ENCODE measurements at regions not wholly inside any gene's neighbourhood (a gene's known extent, or its start where the extent isn't known, plus 50 kb on each side); places are given as distances from the start of the nearest gene placed in this dataset.

DNA sequence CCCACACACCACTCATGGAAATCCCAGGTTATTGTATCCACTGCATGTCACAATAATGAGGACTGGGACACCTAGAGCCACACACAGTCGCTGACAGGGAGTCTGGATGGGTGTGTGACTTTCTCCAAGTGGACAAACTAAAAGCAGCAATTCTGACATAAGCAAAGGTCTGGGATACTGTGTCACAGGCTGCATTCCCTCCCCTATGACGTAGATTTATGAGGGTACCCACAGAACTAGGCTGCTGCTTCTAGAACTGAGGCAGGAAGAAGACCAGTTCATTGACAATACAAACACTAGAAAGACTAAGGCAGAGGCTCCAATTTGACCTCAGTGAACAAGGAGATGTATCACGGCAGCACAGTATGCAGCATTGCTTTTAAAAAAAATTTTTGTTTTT lies 63.6 kb upstream of the TBCA start:
- TF ChIP-seq ISL1 (CRISPR knock-in tag; IDR thresholded peaks at IDR 0.05) (no peak), POU6F1 (CRISPR knock-in tag; IDR thresholded peaks at IDR 0.05; ENCODE audit: borderline replicate concordance, low read depth) (no peak), ZFP3 (CRISPR knock-in tag; IDR thresholded peaks at IDR 0.05) (no peak), TSHZ2 (CRISPR knock-in tag; IDR thresholded peaks at IDR 0.05) (no peak), SNAI2 (CRISPR knock-in tag; IDR thresholded peaks at IDR 0.05) (no peak), ZNF70 (CRISPR knock-in tag; IDR thresholded peaks at IDR 0.05) (no peak), ZC3H10 (CRISPR knock-in tag; IDR thresholded peaks at IDR 0.05) (no peak), ZFP30 (CRISPR knock-in tag; IDR thresholded peaks at IDR 0.05) (no peak), ESRRG (CRISPR knock-in tag; IDR thresholded peaks at IDR 0.05) (no peak)
- ATAC-seq: no peak

DNA sequence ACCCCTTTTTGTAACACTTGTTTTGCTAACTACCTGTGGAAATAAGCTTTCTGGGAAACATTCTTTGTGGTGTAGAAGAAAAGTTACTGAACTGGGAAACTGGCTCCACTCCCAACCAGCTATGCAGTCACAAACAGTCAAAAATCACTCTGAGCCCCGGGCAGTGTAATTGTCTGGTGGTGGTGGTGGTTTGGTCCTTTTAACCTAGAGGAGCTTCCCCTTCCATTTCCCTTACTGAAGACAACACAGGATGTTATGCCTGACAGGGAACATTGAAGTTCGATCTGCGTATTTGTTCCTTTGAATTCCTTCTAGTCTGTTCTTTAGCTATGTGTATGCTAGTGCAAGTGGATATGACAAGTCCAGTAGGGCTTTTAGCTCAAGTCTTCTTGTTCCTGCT lies 56.8 kb upstream of the TBCA start:
- ATAC-seq: no peak
- no peak for TF ChIP-seq CREB5 (CRISPR knock-in tag; IDR thresholded peaks at IDR 0.05; ENCODE audit: low read depth)
- TF ChIP-seq ARNTL (CRISPR knock-in tag; IDR thresholded peaks at IDR 0.05; ENCODE audit: borderline replicate concordance, low read depth): no peak
- no peak for TF ChIP-seq BACH2 (CRISPR knock-in tag; IDR thresholded peaks at IDR 0.05; ENCODE audit: borderline replicate concordance)
- TF ChIP-seq GLIS3 (CRISPR knock-in tag; IDR thresholded peaks at IDR 0.05): no peak

- TF ChIP-seq, protein P1, sequence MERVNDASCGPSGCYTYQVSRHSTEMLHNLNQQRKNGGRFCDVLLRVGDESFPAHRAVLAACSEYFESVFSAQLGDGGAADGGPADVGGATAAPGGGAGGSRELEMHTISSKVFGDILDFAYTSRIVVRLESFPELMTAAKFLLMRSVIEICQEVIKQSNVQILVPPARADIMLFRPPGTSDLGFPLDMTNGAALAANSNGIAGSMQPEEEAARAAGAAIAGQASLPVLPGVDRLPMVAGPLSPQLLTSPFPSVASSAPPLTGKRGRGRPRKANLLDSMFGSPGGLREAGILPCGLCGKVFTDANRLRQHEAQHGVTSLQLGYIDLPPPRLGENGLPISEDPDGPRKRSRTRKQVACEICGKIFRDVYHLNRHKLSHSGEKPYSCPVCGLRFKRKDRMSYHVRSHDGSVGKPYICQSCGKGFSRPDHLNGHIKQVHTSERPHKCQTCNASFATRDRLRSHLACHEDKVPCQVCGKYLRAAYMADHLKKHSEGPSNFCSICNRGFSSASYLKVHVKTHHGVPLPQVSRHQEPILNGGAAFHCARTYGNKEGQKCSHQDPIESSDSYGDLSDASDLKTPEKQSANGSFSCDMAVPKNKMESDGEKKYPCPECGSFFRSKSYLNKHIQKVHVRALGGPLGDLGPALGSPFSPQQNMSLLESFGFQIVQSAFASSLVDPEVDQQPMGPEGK (CRISPR knock-in tag; IDR thresholded peaks at IDR 0.05; ENCODE audit: borderline replicate concordance): no peak
- no peak for TF ChIP-seq ISL1 (CRISPR knock-in tag; IDR thresholded peaks at IDR 0.05)
- TF ChIP-seq ARNTL (CRISPR knock-in tag; IDR thresholded peaks at IDR 0.05; ENCODE audit: borderline replicate concordance, low read depth): no peak
- TF ChIP-seq RARB (CRISPR knock-in tag; IDR thresholded peaks at IDR 0.05): no peak
- TF ChIP-seq ZNF8 (CRISPR knock-in tag; IDR thresholded peaks at IDR 0.05): no peak
- TF ChIP-seq GLIS3 (CRISPR knock-in tag; IDR thresholded peaks at IDR 0.05): no peak
- no peak for TF ChIP-seq ZNF565 (CRISPR knock-in tag; conservative IDR thresholded peaks at IDR 0.05; ENCODE audit: low read depth)
- no peak for TF ChIP-seq CSDC2 (CRISPR knock-in tag; IDR thresholded peaks at IDR 0.05)
- TF ChIP-seq OSR1 (CRISPR knock-in tag; IDR thresholded peaks at IDR 0.05): no peak
- TF ChIP-seq ZC3H10 (CRISPR knock-in tag; IDR thresholded peaks at IDR 0.05): no peak
- TF ChIP-seq CREB5 (CRISPR knock-in tag; IDR thresholded peaks at IDR 0.05; ENCODE audit: low read depth): no peak
- TF ChIP-seq SNAI2 (CRISPR knock-in tag; IDR thresholded peaks at IDR 0.05): no peak
Measured at GRCh38 chr5:77832166-77832770, 56.1 kb upstream of the TBCA start.

DNA sequence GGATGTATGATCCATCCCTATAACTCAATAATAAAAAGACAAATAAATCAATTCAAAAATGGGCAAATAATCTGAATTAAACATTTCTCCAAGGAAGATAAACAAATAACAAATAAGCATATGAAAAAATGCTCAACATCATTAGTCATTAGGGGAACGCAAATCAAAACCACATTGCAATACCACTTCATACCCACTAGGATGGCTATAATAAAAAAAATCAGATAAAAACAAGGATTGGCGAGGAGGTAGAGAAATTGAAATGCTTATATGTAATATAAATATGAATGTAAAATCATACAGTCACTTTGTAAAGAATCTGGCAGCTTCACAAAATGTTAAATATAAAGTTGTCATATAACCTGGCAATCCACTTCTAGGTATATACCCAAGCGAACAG lies 52.3 kb upstream of the TBCA start:
- ATAC-seq: no peak
- no peak for TF ChIP-seq ZNF70 (CRISPR knock-in tag; IDR thresholded peaks at IDR 0.05)
- TF ChIP-seq GLIS3 (CRISPR knock-in tag; IDR thresholded peaks at IDR 0.05): no peak
- no peak for TF ChIP-seq CREB5 (CRISPR knock-in tag; IDR thresholded peaks at IDR 0.05; ENCODE audit: low read depth)
- TF ChIP-seq TOX (CRISPR knock-in tag; IDR thresholded peaks at IDR 0.05; ENCODE audit: borderline replicate concordance): no peak
- no peak for TF ChIP-seq RARB (CRISPR knock-in tag; IDR thresholded peaks at IDR 0.05)
- no peak for TF ChIP-seq ZFP30 (CRISPR knock-in tag; IDR thresholded peaks at IDR 0.05)
- no peak for TF ChIP-seq OSR1 (CRISPR knock-in tag; IDR thresholded peaks at IDR 0.05)
- TF ChIP-seq ZFP3 (CRISPR knock-in tag; IDR thresholded peaks at IDR 0.05): no peak
- TF ChIP-seq ZNF565 (CRISPR knock-in tag; conservative IDR thresholded peaks at IDR 0.05; ENCODE audit: low read depth): no peak
- TF ChIP-seq ARNTL (CRISPR knock-in tag; IDR thresholded peaks at IDR 0.05; ENCODE audit: borderline replicate concordance, low read depth): no peak
- TF ChIP-seq, protein P2, sequence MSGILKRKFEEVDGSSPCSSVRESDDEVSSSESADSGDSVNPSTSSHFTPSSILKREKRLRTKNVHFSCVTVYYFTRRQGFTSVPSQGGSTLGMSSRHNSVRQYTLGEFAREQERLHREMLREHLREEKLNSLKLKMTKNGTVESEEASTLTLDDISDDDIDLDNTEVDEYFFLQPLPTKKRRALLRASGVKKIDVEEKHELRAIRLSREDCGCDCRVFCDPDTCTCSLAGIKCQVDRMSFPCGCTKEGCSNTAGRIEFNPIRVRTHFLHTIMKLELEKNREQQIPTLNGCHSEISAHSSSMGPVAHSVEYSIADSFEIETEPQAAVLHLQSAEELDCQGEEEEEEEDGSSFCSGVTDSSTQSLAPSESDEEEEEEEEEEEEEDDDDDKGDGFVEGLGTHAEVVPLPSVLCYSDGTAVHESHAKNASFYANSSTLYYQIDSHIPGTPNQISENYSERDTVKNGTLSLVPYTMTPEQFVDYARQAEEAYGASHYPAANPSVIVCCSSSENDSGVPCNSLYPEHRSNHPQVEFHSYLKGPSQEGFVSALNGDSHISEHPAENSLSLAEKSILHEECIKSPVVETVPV (CRISPR knock-in tag; IDR thresholded peaks at IDR 0.05): no peak
- no peak for TF ChIP-seq SNAI2 (CRISPR knock-in tag; IDR thresholded peaks at IDR 0.05)
- TF ChIP-seq ZC3H10 (CRISPR knock-in tag; IDR thresholded peaks at IDR 0.05): no peak

More at GRCh38 chr5:77832166-77832770, 56.1 kb upstream of the TBCA start:
- ATAC-seq: no peak
